ENCODE measurements at regions not wholly inside any gene's neighbourhood (a gene's known extent, or its start where the extent isn't known, plus 50 kb on each side); places are given as distances from the start of the nearest gene placed in this dataset.

DNA sequence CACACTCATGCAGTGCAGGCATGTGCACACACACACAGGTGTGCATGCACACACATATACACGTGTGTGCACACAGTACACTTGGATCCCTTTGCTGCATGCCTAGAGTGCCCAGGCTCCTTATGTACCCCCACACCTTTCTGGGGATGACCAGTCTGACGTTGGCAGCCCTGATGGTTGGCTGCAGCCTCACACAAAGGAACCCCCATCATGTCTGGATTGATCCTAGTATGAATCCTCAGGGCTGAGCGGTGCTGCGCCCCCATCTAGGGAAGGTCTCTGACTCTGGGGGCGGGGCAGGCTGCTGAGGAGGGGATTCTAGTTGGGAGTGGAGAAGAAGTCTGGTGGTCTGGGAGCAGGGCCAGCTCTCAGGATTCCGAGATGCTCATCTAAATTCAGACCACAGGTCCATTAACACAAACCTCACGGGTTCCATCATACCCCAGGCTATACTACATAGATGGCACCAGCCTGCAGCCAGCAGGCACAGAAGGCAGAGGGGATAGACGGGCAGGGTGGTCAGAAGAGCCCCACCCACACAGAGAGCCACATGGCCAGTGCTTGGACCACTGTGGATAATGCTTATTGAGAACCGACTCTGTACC is 50.5 kb upstream of the OLFM1 start:
- intact Hi-C loops (cut with micrococcal nuclease), result no loop called here
- ChIA-PET CTCF (no interaction called here), POLR2A (ENCODE audit: unreplicated experiment) (no interaction called here)
- ATAC-seq (no peak), DNase-seq (no peak)
- Histone ChIP-seq H3K9me2 (replicated peaks; ENCODE audit: low read length) (no peaks in the 10 kb centered on the region), H2AFZ (ENCODE audit: low read length) (no peak overlapping the region), H3K9me3 (ENCODE audit: low read length) (no peaks in the 10 kb centered on the region), H3K36me3 (ENCODE audit: low read depth, low read length) (no peaks in the 10 kb centered on the region), H3K4me1 (ENCODE audit: insufficient read depth, low read length) (no peaks in the 10 kb centered on the region), H3K4me3 (ENCODE audit: low read length) (no peak overlapping the region), H3K27ac (ENCODE audit: low read length) (no peak overlapping the region), H3K9ac (ENCODE audit: low read length) (no peak overlapping the region), H3K79me2 (ENCODE audit: low read length) (no peaks in the 10 kb centered on the region), H3K27me3 (ENCODE audit: low read length) (peaks cover 7% of the 10 kb centered on the region; the same call in 1 of the 2 replicates), H3F3A (ENCODE audit: low read length, unreplicated experiment) (no peaks in the 10 kb centered on the region), H3K4me2 (ENCODE audit: low read length) (no peak overlapping the region), H4K20me1 (ENCODE audit: low read length) (no peaks in the 10 kb centered on the region)
- TF ChIP-seq, protein P1, sequence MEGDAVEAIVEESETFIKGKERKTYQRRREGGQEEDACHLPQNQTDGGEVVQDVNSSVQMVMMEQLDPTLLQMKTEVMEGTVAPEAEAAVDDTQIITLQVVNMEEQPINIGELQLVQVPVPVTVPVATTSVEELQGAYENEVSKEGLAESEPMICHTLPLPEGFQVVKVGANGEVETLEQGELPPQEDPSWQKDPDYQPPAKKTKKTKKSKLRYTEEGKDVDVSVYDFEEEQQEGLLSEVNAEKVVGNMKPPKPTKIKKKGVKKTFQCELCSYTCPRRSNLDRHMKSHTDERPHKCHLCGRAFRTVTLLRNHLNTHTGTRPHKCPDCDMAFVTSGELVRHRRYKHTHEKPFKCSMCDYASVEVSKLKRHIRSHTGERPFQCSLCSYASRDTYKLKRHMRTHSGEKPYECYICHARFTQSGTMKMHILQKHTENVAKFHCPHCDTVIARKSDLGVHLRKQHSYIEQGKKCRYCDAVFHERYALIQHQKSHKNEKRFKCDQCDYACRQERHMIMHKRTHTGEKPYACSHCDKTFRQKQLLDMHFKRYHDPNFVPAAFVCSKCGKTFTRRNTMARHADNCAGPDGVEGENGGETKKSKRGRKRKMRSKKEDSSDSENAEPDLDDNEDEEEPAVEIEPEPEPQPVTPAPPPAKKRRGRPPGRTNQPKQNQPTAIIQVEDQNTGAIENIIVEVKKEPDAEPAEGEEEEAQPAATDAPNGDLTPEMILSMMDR (conservative IDR thresholded peaks at IDR 0.05; ENCODE audit: low read depth, low read length), result no peak
- TF ChIP-seq EZH2phosphoT487 (IDR thresholded peaks at IDR 0.05; ENCODE audit: borderline replicate concordance, low read length), result no peak
- TF ChIP-seq EZH2 (IDR thresholded peaks at IDR 0.05; ENCODE audit: low read length, unreplicated experiment), result no peak
- no TSS peak for BruUV-seq (replicated peaks)

DNA sequence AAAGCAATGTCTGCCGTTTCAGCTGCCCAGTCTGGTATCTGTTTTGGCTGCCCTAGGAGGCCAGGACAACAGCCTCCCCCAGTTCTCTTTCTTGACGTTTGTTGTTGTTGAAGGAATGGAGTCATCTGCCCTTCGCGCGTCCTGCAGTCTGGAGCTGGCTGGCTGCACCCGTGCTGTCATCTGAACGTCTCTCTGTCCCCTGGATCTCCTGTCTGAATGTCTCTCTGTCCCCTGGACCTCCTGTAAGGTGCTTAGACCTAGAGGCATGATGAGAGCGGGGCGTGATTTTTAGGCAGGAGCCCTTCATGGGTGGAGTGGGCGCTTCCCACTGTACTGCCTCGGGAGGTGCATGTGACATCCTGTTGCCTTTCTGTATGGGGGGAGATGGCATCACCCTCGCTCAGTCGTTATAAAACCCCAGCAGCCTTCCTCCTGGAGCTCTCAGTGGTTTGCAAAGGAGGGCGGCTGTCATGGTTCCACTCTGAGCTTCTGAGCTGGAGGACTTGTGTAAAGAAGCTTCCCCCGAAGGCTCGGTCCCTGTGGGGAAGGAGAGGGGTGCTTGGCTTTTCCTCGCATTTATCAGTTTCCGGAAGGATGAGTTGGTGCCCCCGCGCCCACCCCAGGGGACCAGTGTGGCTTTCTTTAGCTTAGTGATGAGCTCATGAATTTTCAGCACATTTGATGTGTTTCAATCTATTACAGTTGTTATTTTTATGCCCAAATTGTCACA is 49.8 kb upstream of the OLFM1 start:
- H3K9me2 ChIP-seq (replicated peaks; ENCODE audit: low read length), result no peaks in the 10 kb centered on the region
- H3K79me2 ChIP-seq (ENCODE audit: low read length), result no peaks in the 10 kb centered on the region
- intact Hi-C loops (cut with micrococcal nuclease), result no loop called here
- BruUV-seq (replicated peaks), result no TSS peak
- no peak overlapping the region for H3K9ac ChIP-seq (ENCODE audit: low read length)
- H3K4me1 ChIP-seq (ENCODE audit: insufficient read depth, low read length), result no peaks in the 10 kb centered on the region
- H3K4me3 ChIP-seq (ENCODE audit: low read length), result no peak overlapping the region
- no peak for ATAC-seq
- H3K27me3 ChIP-seq (ENCODE audit: low read length), result peaks cover 7% of the 10 kb centered on the region; the same call in 1 of the 2 replicates
- no peak for TF ChIP-seq EZH2phosphoT487 (IDR thresholded peaks at IDR 0.05; ENCODE audit: borderline replicate concordance, low read length)
- no peak for TF ChIP-seq EZH2 (IDR thresholded peaks at IDR 0.05; ENCODE audit: low read length, unreplicated experiment)
- TF ChIP-seq, protein P1 (conservative IDR thresholded peaks at IDR 0.05; ENCODE audit: low read depth, low read length), result no peak
- POLR2A ChIA-PET (ENCODE audit: unreplicated experiment), result no interaction called here
- DNase-seq, result no peak
- CTCF ChIA-PET, result no interaction called here
- no peak overlapping the region for H2AFZ ChIP-seq (ENCODE audit: low read length)
- no peak overlapping the region for H3K27ac ChIP-seq (ENCODE audit: low read length)
- no peaks in the 10 kb centered on the region for H3K36me3 ChIP-seq (ENCODE audit: low read depth, low read length)
- H4K20me1 ChIP-seq (ENCODE audit: low read length), result no peaks in the 10 kb centered on the region
- no peaks in the 10 kb centered on the region for H3F3A ChIP-seq (ENCODE audit: low read length, unreplicated experiment)
- H3K9me3 ChIP-seq (ENCODE audit: low read length), result no peaks in the 10 kb centered on the region
- H3K4me2 ChIP-seq (ENCODE audit: low read length), result no peak overlapping the region

Measured in PC-3 (cell line).